ENCODE measurements at regions not wholly inside any gene's neighbourhood (a gene's known extent, or its start where the extent isn't known, plus 50 kb on each side); places are given as distances from the start of the nearest gene placed in this dataset.

GRCh38 chr6:119960036-119960435 lies 610.5 kb upstream of the MAN1A1 start:
- H3K4me2 ChIP-seq (ENCODE audit: extremely low read depth, insufficient read depth, low read length), result no peak overlapping the region
- H4K20me1 ChIP-seq (ENCODE audit: control insufficient read depth, extremely low read depth, insufficient read depth, low read length), result no peaks in the 10 kb centered on the region
- no peaks in the 10 kb centered on the region for H3K4me1 ChIP-seq (ENCODE audit: control insufficient read depth, extremely low read depth, insufficient read depth, low read length)
- no peaks in the 10 kb centered on the region for H3K9me3 ChIP-seq (ENCODE audit: control insufficient read depth, insufficient read depth, low read depth, low read length)
- H3K4me3 ChIP-seq (replicated peaks in 1 of 4; ENCODE audit: control extremely low read depth in 1 of 4, insufficient read depth in 1 of 4, low read depth in 3 of 4, low read length in 4 of 4), result no peak overlapping the region
- no peaks in the 10 kb centered on the region for H3K36me3 ChIP-seq (ENCODE audit: control insufficient read depth, insufficient read depth, low read length)
- no peak overlapping the region for H3K27ac ChIP-seq (ENCODE audit: insufficient read depth, low read length)
- no peak for DNase-seq (ENCODE audit: low read depth in 2 of 2)
- H3K27me3 ChIP-seq (ENCODE audit: control insufficient read depth, insufficient read depth, low read length), result no peaks in the 10 kb centered on the region
- no peak overlapping the region for H3K9ac ChIP-seq (ENCODE audit: insufficient read depth, low read length)
- TF ChIP-seq EZH2 (IDR thresholded peaks at IDR 0.05; ENCODE audit: low read length, missing control alignments), result no peak
- no peak for TF ChIP-seq CTCF (conservative IDR thresholded peaks at IDR 0.05 in 1 of 2, IDR thresholded peaks at IDR 0.05 in 1 of 2; ENCODE audit: low read depth in 1 of 2, low read length in 2 of 2)
- H2AFZ ChIP-seq (ENCODE audit: low read length), result no peak overlapping the region
- H3K79me2 ChIP-seq (ENCODE audit: control insufficient read depth, insufficient read depth, low read length), result no peaks in the 10 kb centered on the region

- DNase-seq (ENCODE audit: low read depth in 2 of 2), result no peak
- no peak overlapping the region for H3K4me2 ChIP-seq (ENCODE audit: extremely low read depth, insufficient read depth, low read length)
- no peaks in the 10 kb centered on the region for H4K20me1 ChIP-seq (ENCODE audit: control insufficient read depth, extremely low read depth, insufficient read depth, low read length)
Observed at GRCh38 chr6:119957195-119957594, 607.6 kb upstream of the MAN1A1 start.

GRCh38 chr6:119952696-119953095 lies 603.1 kb upstream of the MAN1A1 start:
- Histone ChIP-seq H3K9me3 (ENCODE audit: control insufficient read depth, insufficient read depth, low read depth, low read length) (no peaks in the 10 kb centered on the region), H3K27me3 (ENCODE audit: control insufficient read depth, insufficient read depth, low read length) (no peaks in the 10 kb centered on the region)
- no peak for TF ChIP-seq EZH2 (IDR thresholded peaks at IDR 0.05; ENCODE audit: low read length, missing control alignments)
- TF ChIP-seq CTCF (conservative IDR thresholded peaks at IDR 0.05 in 1 of 2, IDR thresholded peaks at IDR 0.05 in 1 of 2; ENCODE audit: low read depth in 1 of 2, low read length in 2 of 2), result no peak

More at GRCh38 chr6:119957195-119957594, 607.6 kb upstream of the MAN1A1 start:
- Histone ChIP-seq H3K27me3 (ENCODE audit: control insufficient read depth, insufficient read depth, low read length) (no peaks in the 10 kb centered on the region), H2AFZ (ENCODE audit: low read length) (no peak overlapping the region), H3K4me1 (ENCODE audit: control insufficient read depth, extremely low read depth, insufficient read depth, low read length) (no peaks in the 10 kb centered on the region), H3K4me3 (replicated peaks in 1 of 4; ENCODE audit: control extremely low read depth in 1 of 4, insufficient read depth in 1 of 4, low read depth in 3 of 4, low read length in 4 of 4) (no peak overlapping the region), H3K27ac (ENCODE audit: insufficient read depth, low read length) (no peak overlapping the region), H3K9me3 (ENCODE audit: control insufficient read depth, insufficient read depth, low read depth, low read length) (no peaks in the 10 kb centered on the region), H3K9ac (ENCODE audit: insufficient read depth, low read length) (no peak overlapping the region), H3K36me3 (ENCODE audit: control insufficient read depth, insufficient read depth, low read length) (no peaks in the 10 kb centered on the region), H3K79me2 (ENCODE audit: control insufficient read depth, insufficient read depth, low read length) (no peaks in the 10 kb centered on the region)
- no peak for TF ChIP-seq EZH2 (IDR thresholded peaks at IDR 0.05; ENCODE audit: low read length, missing control alignments)
- no peak for TF ChIP-seq CTCF (conservative IDR thresholded peaks at IDR 0.05 in 1 of 2, IDR thresholded peaks at IDR 0.05 in 1 of 2; ENCODE audit: low read depth in 1 of 2, low read length in 2 of 2)

More at GRCh38 chr6:119952696-119953095, 603.1 kb upstream of the MAN1A1 start:
- H3K36me3 ChIP-seq (ENCODE audit: control insufficient read depth, insufficient read depth, low read length), result no peaks in the 10 kb centered on the region
- no peak overlapping the region for H2AFZ ChIP-seq (ENCODE audit: low read length)
- H3K4me3 ChIP-seq (replicated peaks in 1 of 4; ENCODE audit: control extremely low read depth in 1 of 4, insufficient read depth in 1 of 4, low read depth in 3 of 4, low read length in 4 of 4), result no peak overlapping the region
- H3K9ac ChIP-seq (ENCODE audit: insufficient read depth, low read length), result no peak overlapping the region
- H3K79me2 ChIP-seq (ENCODE audit: control insufficient read depth, insufficient read depth, low read length), result no peaks in the 10 kb centered on the region
- H3K4me1 ChIP-seq (ENCODE audit: control insufficient read depth, extremely low read depth, insufficient read depth, low read length), result no peaks in the 10 kb centered on the region
- H3K27ac ChIP-seq (ENCODE audit: insufficient read depth, low read length), result no peak overlapping the region
- DNase-seq (ENCODE audit: low read depth in 2 of 2), result no peak
- H4K20me1 ChIP-seq (ENCODE audit: control insufficient read depth, extremely low read depth, insufficient read depth, low read length), result no peaks in the 10 kb centered on the region
- no peak overlapping the region for H3K4me2 ChIP-seq (ENCODE audit: extremely low read depth, insufficient read depth, low read length)
